ENCODE measurements at regions not wholly inside any gene's neighbourhood (a gene's known extent, or its start where the extent isn't known, plus 50 kb on each side); places are given as distances from the start of the nearest gene placed in this dataset.
"Not testable (repeated sequence)": the region's sequence is repeated elsewhere in the genome, so short reads cannot be mapped to it uniquely, and the experiment has no call there.

GRCh38 chr21:20443558-20444155 lies 554.6 kb upstream of the NCAM2 start:
- no peak for FAIRE-seq

GRCh38 chr21:20445971-20446370 lies 552.2 kb upstream of the NCAM2 start:
- no peak for FAIRE-seq

GRCh38 chr21:20451046-20451445 lies 547.2 kb upstream of the NCAM2 start:
- no peak for FAIRE-seq

- no peak for FAIRE-seq
These were observed 545.3 kb upstream of the NCAM2 start for GRCh38 chr21:20452935-20453334.

- no peak for FAIRE-seq
These were observed 538.4 kb upstream of the NCAM2 start for GRCh38 chr21:20459838-20460237.

- no peak for FAIRE-seq
These were observed 534.8 kb upstream of the NCAM2 start for GRCh38 chr21:20463362-20463761.

- no peak for FAIRE-seq
These were observed 528.8 kb upstream of the NCAM2 start for GRCh38 chr21:20469361-20469760.

- no peak for FAIRE-seq
These were observed 511.9 kb upstream of the NCAM2 start for GRCh38 chr21:20486303-20486702.

- FAIRE-seq, result not testable (repeated sequence)
These were observed 495.3 kb upstream of the NCAM2 start for GRCh38 chr21:20502915-20503314.

GRCh38 chr21:20507783-20508182 lies 490.4 kb upstream of the NCAM2 start:
- FAIRE-seq, result no peak

- FAIRE-seq, result no peak
These were observed 486.9 kb upstream of the NCAM2 start for GRCh38 chr21:20511216-20511880.

- no peak for FAIRE-seq
These were observed 482.8 kb upstream of the NCAM2 start for GRCh38 chr21:20515446-20515845.

- FAIRE-seq, result no peak
These were observed 479.1 kb upstream of the NCAM2 start for GRCh38 chr21:20519076-20519475.

GRCh38 chr21:20522611-20523010 lies 475.6 kb upstream of the NCAM2 start:
- FAIRE-seq, result no peak

- no peak for FAIRE-seq
These were observed 475.0 kb upstream of the NCAM2 start for GRCh38 chr21:20523191-20523590.

- no peak for FAIRE-seq
These were observed 470.3 kb upstream of the NCAM2 start for GRCh38 chr21:20527731-20528460.

- FAIRE-seq, result no peak
These were observed 461.1 kb upstream of the NCAM2 start for GRCh38 chr21:20537130-20537529.

- no peak for FAIRE-seq
These were observed 460.1 kb upstream of the NCAM2 start for GRCh38 chr21:20538039-20538658.

GRCh38 chr21:20545454-20545853 lies 452.8 kb upstream of the NCAM2 start:
- FAIRE-seq, result no peak

GRCh38 chr21:20551939-20552338 lies 446.3 kb upstream of the NCAM2 start:
- FAIRE-seq, result no peak

- no peak for FAIRE-seq
These were observed 443.4 kb upstream of the NCAM2 start for GRCh38 chr21:20554785-20555184.

- no peak for FAIRE-seq
These were observed 427.4 kb upstream of the NCAM2 start for GRCh38 chr21:20570824-20571232.

- FAIRE-seq, result no peak
These were observed 425.6 kb upstream of the NCAM2 start for GRCh38 chr21:20572582-20572981.

GRCh38 chr21:20581361-20581760 lies 416.8 kb upstream of the NCAM2 start:
- FAIRE-seq, result no peak
